ENCODE measurements at regions not wholly inside any gene's neighbourhood (a gene's known extent, or its start where the extent isn't known, plus 50 kb on each side); places are given as distances from the start of the nearest gene placed in this dataset.

GRCh38 chr5:113984928-113985327 lies 376.9 kb upstream of the KCNN2 start:
- H3K27ac ChIP-seq, result no peak overlapping the region
- WGBS, 2 donors, result 43 to 65% methylated on average over 2 of the region's 2 CpGs

GRCh38 chr5:113985505-113985904 lies 376.4 kb upstream of the KCNN2 start:
- 66 to 67% methylated on average over 4 of the region's 4 CpGs for WGBS, 2 donors
- Histone ChIP-seq H3K4me3 (no peak overlapping the region), H3K27me3 (no peaks in the 10 kb centered on the region), H3K4me1 (no peaks in the 10 kb centered on the region), H3K27ac (no peak overlapping the region), H3K36me3 (no peaks in the 10 kb centered on the region), H3K9me3 (no peaks in the 10 kb centered on the region)
- no peak for DNase-seq (ENCODE audit: low spot score in 2 of 2)
- no peak for TF ChIP-seq POLR2A (IDR thresholded peaks at IDR 0.05)

More at GRCh38 chr5:113984928-113985327, 376.9 kb upstream of the KCNN2 start:
- Histone ChIP-seq H3K27me3 (no peaks in the 10 kb centered on the region), H3K4me1 (no peaks in the 10 kb centered on the region), H3K36me3 (no peaks in the 10 kb centered on the region), H3K9me3 (no peaks in the 10 kb centered on the region), H3K4me3 (no peak overlapping the region)
- no peak for DNase-seq (ENCODE audit: low spot score in 2 of 2)
- TF ChIP-seq POLR2A (IDR thresholded peaks at IDR 0.05) (no peak), EP300 (IDR thresholded peaks at IDR 0.05) (no peak), CTCF (IDR thresholded peaks at IDR 0.05) (no peak)

- Histone ChIP-seq H3K4me3 (no peak overlapping the region), H3K36me3 (no peaks in the 10 kb centered on the region), H3K4me1 (no peaks in the 10 kb centered on the region), H3K27me3 (no peaks in the 10 kb centered on the region), H3K27ac (no peak overlapping the region), H3K9me3 (no peaks in the 10 kb centered on the region)
- 75 to 88% methylated on average over 6 of the region's 6 CpGs for WGBS, 2 donors
- DNase-seq (ENCODE audit: low spot score in 2 of 2), result no peak
- TF ChIP-seq POLR2A (IDR thresholded peaks at IDR 0.05), result no peak
- TF ChIP-seq CTCF (IDR thresholded peaks at IDR 0.05), result no peak
- TF ChIP-seq EP300 (IDR thresholded peaks at IDR 0.05), result no peak
Measured at GRCh38 chr5:113989278-113989912, 372.5 kb upstream of the KCNN2 start.

- Histone ChIP-seq H3K36me3 (no peaks in the 10 kb centered on the region), H3K27ac (no peak overlapping the region), H3K9me3 (no peaks in the 10 kb centered on the region), H3K4me1 (no peaks in the 10 kb centered on the region), H3K4me3 (no peak overlapping the region), H3K27me3 (no peaks in the 10 kb centered on the region)
- no peak for TF ChIP-seq CTCF (IDR thresholded peaks at IDR 0.05)
- no peak for TF ChIP-seq POLR2A (IDR thresholded peaks at IDR 0.05)
- TF ChIP-seq EP300 (IDR thresholded peaks at IDR 0.05), result no peak
- DNase-seq (ENCODE audit: low spot score in 2 of 2), result no peak
Measured at GRCh38 chr5:113989913-113990305, 372.0 kb upstream of the KCNN2 start.

- Histone ChIP-seq H3K4me1 (no peaks in the 10 kb centered on the region), H3K36me3 (no peaks in the 10 kb centered on the region), H3K27ac (no peak overlapping the region), H3K27me3 (no peaks in the 10 kb centered on the region), H3K9me3 (no peaks in the 10 kb centered on the region), H3K4me3 (no peak overlapping the region)
- no peak for DNase-seq (ENCODE audit: low spot score in 2 of 2)
- 47 to 83% methylated on average over 1 of the region's 1 CpG for WGBS, 2 donors
- TF ChIP-seq EP300 (IDR thresholded peaks at IDR 0.05), result no peak
- no peak for TF ChIP-seq POLR2A (IDR thresholded peaks at IDR 0.05)
- no peak for TF ChIP-seq CTCF (IDR thresholded peaks at IDR 0.05)
Measured at GRCh38 chr5:114001076-114001475, 360.8 kb upstream of the KCNN2 start.

- no peak for DNase-seq (ENCODE audit: low spot score in 2 of 2)
- Histone ChIP-seq H3K9me3 (no peaks in the 10 kb centered on the region), H3K4me3 (no peak overlapping the region), H3K4me1 (no peaks in the 10 kb centered on the region), H3K27ac (no peak overlapping the region), H3K36me3 (no peaks in the 10 kb centered on the region), H3K27me3 (no peaks in the 10 kb centered on the region)
- TF ChIP-seq POLR2A (IDR thresholded peaks at IDR 0.05) (no peak), CTCF (IDR thresholded peaks at IDR 0.05) (no peak), EP300 (IDR thresholded peaks at IDR 0.05) (no peak)
- 27 to 47% methylated on average over 2 of the region's 2 CpGs for WGBS, 2 donors
Measured at GRCh38 chr5:114006582-114006981, 355.3 kb upstream of the KCNN2 start.

All from tibial nerve (tissue), 4 donors.